Mesendoderm (in vitro differentiated cells): ENCODE measurements at regions not wholly inside any gene's neighbourhood (a gene's known extent, or its start where the extent isn't known, plus 50 kb on each side); places are given as distances from the start of the nearest gene placed in this dataset.
"Not testable (repeated sequence)": the region's sequence is repeated elsewhere in the genome, so short reads cannot be mapped to it uniquely, and the experiment has no call there.

ENCODE experiments used
- DNase-seq: peaks from one replicate; pipeline ENCODE4 v3.0.0; 2013
- H2AK5ac ChIP-seq: 2 replicates; pipeline ENCODE4 v1.6.1; 2013; ENCODE audit warnings: low read length, inconsistent platforms
- H2BK120ac ChIP-seq: 2 replicates; pipeline ENCODE4 v1.6.1; 2013; ENCODE audit warnings: low read depth, mild to moderate bottlenecking, low read length, moderate library complexity, mixed read lengths
- H2BK15ac ChIP-seq: replicated peaks from 2 replicates; pipeline ENCODE4 v1.6.1; 2013; ENCODE audit warnings: low read depth, mild to moderate bottlenecking, moderate library complexity
- H2BK5ac ChIP-seq: 2 replicates; pipeline ENCODE4 v1.6.1; 2013; ENCODE audit warnings: low read length, inconsistent platforms
- H3K18ac ChIP-seq: 2 replicates; pipeline ENCODE4 v1.6.1; 2013; ENCODE audit warnings: mild to moderate bottlenecking, low read length, mixed read lengths
- H3K23ac ChIP-seq: one replicate; pipeline ENCODE4 v1.6.1; 2013; ENCODE audit warnings: low read length
- H3K27ac ChIP-seq: 2 replicates; pipeline ENCODE4 v1.5.1; 2013; ENCODE audit warnings: low read depth, mild to moderate bottlenecking, inconsistent platforms, low read length, moderate library complexity
- H3K27me3 ChIP-seq: 2 replicates; pipeline ENCODE4 v1.6.1; 2013; ENCODE audit warnings: low read length, control low read depth, mild to moderate bottlenecking, inconsistent platforms; ENCODE audit not compliant: insufficient read depth, poor library complexity
- H3K36me3 ChIP-seq: 2 replicates; pipeline ENCODE4 v1.6.1; 2013; ENCODE audit warnings: low read length, inconsistent platforms; ENCODE audit not compliant: control insufficient read depth, insufficient read depth
- H3K4ac ChIP-seq: one replicate; pipeline ENCODE4 v1.6.1; 2013; ENCODE audit warnings: low read depth, mild to moderate bottlenecking, low read length, moderate library complexity
- H3K4me1 ChIP-seq: 2 replicates; pipeline ENCODE4 v1.6.1; 2013; ENCODE audit warnings: low read depth, low read length, inconsistent platforms; ENCODE audit not compliant: control insufficient read depth
- H3K4me2 ChIP-seq: 2 replicates; pipeline ENCODE4 v1.6.1; 2013; ENCODE audit warnings: low read length
- H3K4me3 ChIP-seq: 2 replicates; pipeline ENCODE4 v1.5.1; 2013; ENCODE audit warnings: mild to moderate bottlenecking, low read length
- H3K56ac ChIP-seq: one replicate; pipeline ENCODE4 v1.6.1; 2013; ENCODE audit warnings: low read length
- H3K79me1 ChIP-seq: 2 replicates; pipeline ENCODE4 v1.6.1; 2013; ENCODE audit warnings: low read length, inconsistent platforms
- H3K79me2 ChIP-seq: 2 replicates; pipeline ENCODE4 v1.6.1; 2013; ENCODE audit warnings: mild to moderate bottlenecking, low read length; ENCODE audit not compliant: control insufficient read depth, insufficient read depth
- H3K9ac ChIP-seq: 2 replicates; pipeline ENCODE4 v1.6.1; 2013; ENCODE audit warnings: low read length, inconsistent platforms
- H4K5ac ChIP-seq: one replicate; pipeline ENCODE4 v1.6.1; 2013; ENCODE audit warnings: low read length
- H4K8ac ChIP-seq: one replicate; pipeline ENCODE4 v1.6.1; 2013; ENCODE audit warnings: low read depth, mild to moderate bottlenecking, control low read depth, low read length, moderate library complexity
- WGBS: extraction: QIAGEN DNeasy Blood & Tissue Kit; methylation state at CpG from one replicate; pipeline ENCODE4 v1.1.7; 2013; ENCODE audit warnings: low lambda C conversion rate, missing lambda C conversion rate; ENCODE audit not compliant: insufficient coverage; ENCODE audit errors: extremely low coverage; 5-methylcytosine and 5-hydroxymethylcytosine counted together

DNA sequence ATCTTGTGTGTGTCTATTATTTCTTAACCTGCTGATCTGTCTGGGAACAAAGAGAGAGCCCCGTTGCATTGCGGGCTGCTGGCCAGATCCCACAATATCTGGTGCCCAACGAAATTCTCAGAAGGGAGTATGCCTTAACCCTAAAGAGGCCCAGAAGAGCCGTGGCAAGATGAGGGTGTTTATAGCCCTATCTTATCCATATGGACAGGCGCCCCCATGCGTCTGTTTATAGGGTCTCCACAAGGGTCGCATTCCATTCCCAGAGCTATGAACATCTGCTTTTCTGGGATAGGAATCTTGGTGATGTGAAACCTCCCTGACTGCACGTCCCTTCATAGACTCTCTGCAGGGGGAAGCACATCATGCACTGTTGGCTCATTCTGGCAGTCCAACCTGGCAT is 1262.5 kb downstream of the RAPGEF2 start:
- H3K4me2 ChIP-seq, H3K4me1 ChIP-seq, H3K23ac ChIP-seq, H4K8ac ChIP-seq, H4K5ac ChIP-seq, H2AK5ac ChIP-seq, H3K18ac ChIP-seq, H2BK15ac ChIP-seq, H3K36me3 ChIP-seq, H3K56ac ChIP-seq, H3K9ac ChIP-seq, H2BK120ac ChIP-seq, H2BK5ac ChIP-seq, H3K79me2 ChIP-seq, H3K4me3 ChIP-seq, H3K79me1 ChIP-seq, H3K27me3 ChIP-seq, H3K4ac ChIP-seq, H3K27ac ChIP-seq: not testable (repeated sequence)
- WGBS: no CpG with 5 or more reads among the region's 8 CpGs
- DNase-seq: peak; percentile 23

DNA sequence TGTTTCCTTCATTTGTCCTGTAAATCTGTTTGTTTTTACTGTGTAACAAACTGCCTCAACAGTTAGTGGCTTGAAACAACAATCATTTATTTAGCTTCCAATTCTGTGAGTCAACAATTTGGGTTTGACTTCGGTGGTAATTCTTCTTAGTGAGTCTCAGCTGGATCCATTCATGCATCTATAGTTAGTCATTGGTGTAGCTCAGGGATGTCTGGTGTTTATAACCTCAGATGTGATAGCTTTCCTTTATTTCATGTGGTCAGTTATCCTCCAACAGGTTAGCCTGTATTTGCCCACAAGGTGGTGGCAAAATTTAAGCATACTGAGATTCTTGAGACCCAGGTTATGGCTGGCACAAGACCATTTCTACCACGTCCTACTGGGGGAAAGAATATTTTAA is 1267.2 kb downstream of the RAPGEF2 start:
- peak; percentile 5 for DNase-seq
- Histone ChIP-seq H3K9ac (no peak overlapping the region), H3K27ac (no peak overlapping the region), H2BK15ac (no peak overlapping the region), H2BK5ac (no peak overlapping the region), H3K79me2 (no peaks in the 10 kb centered on the region), H3K4me2 (no peak overlapping the region), H3K79me1 (no peaks in the 10 kb centered on the region), H2BK120ac (no peak overlapping the region), H3K36me3 (no peaks in the 10 kb centered on the region), H3K4me1 (no peaks in the 10 kb centered on the region), H3K4ac (no peak overlapping the region), H3K56ac (no peak overlapping the region), H2AK5ac (no peak overlapping the region), H4K8ac (no peak overlapping the region), H4K5ac (no peak overlapping the region), H3K18ac (no peak overlapping the region), H3K27me3 (no peaks in the 10 kb centered on the region), H3K23ac (no peak overlapping the region), H3K4me3 (no peak overlapping the region)
- no CpG with 5 or more reads among the region's 2 CpGs for WGBS

DNA sequence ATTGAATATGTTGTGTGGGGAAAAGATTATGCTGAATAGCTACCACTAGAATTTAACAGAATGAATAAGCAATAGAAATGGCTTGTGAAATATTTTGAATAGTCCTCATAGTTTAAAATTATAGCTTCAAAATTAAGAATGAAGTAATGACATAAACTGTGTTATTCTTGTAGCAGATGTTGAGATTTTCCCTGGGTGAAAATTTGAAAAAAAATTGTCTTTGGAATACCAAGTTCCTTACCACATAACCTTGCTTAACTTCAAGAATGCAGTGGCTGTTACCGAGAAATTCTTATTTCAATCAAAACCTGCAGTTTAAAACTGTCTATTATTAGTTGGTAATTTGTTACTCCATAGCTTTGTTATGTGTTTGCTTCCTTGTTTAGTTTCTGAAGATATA is 1268.6 kb downstream of the RAPGEF2 start:
- Histone ChIP-seq H3K79me1 (no peaks in the 10 kb centered on the region), H2BK120ac (no peak overlapping the region), H3K79me2 (no peaks in the 10 kb centered on the region), H3K4ac (no peak overlapping the region), H2BK5ac (no peak overlapping the region), H3K23ac (no peak overlapping the region), H3K18ac (no peak overlapping the region), H2BK15ac (no peak overlapping the region), H2AK5ac (no peak overlapping the region), H4K5ac (no peak overlapping the region), H4K8ac (no peak overlapping the region), H3K27me3 (no peaks in the 10 kb centered on the region), H3K4me1 (no peaks in the 10 kb centered on the region), H3K27ac (no peak overlapping the region), H3K36me3 (no peaks in the 10 kb centered on the region), H3K56ac (no peak overlapping the region), H3K9ac (no peak overlapping the region), H3K4me3 (no peak overlapping the region), H3K4me2 (no peak overlapping the region)
- DNase-seq: no peak
- WGBS: no CpG with 5 or more reads among the region's 1 CpG

DNA sequence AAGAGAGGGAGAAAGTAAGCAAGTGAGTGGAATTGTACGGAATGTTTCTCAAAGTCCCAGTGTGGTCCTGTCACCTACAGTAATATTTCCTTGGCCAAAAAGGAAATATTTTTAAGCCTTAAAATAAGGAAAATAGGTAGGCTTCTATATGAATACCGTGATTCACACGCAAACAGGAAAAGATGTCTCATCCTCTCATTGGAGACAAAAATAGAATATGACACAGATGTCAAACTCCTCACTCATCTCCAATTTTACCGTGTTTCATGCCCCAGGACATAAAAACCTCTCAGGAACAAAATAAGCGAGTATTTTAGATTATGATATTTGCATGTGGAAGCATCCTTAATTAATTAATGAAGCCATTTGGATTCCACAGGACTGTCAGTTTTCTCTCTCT is 1269.5 kb downstream of the RAPGEF2 start:
- Histone ChIP-seq H3K4me3 (no peak overlapping the region), H4K8ac (no peak overlapping the region), H3K4me1 (no peaks in the 10 kb centered on the region), H3K79me1 (no peaks in the 10 kb centered on the region), H3K4ac (no peak overlapping the region), H3K27ac (no peak overlapping the region), H4K5ac (no peak overlapping the region), H3K9ac (no peak overlapping the region), H2BK120ac (no peak overlapping the region), H2BK5ac (no peak overlapping the region), H3K36me3 (no peaks in the 10 kb centered on the region), H3K23ac (no peak overlapping the region), H3K56ac (no peak overlapping the region), H3K18ac (no peak overlapping the region), H2AK5ac (no peak overlapping the region), H2BK15ac (no peak overlapping the region), H3K27me3 (no peaks in the 10 kb centered on the region), H3K79me2 (no peaks in the 10 kb centered on the region), H3K4me2 (no peak overlapping the region)
- no CpG with 5 or more reads among the region's 5 CpGs for WGBS
- no peak for DNase-seq

DNA sequence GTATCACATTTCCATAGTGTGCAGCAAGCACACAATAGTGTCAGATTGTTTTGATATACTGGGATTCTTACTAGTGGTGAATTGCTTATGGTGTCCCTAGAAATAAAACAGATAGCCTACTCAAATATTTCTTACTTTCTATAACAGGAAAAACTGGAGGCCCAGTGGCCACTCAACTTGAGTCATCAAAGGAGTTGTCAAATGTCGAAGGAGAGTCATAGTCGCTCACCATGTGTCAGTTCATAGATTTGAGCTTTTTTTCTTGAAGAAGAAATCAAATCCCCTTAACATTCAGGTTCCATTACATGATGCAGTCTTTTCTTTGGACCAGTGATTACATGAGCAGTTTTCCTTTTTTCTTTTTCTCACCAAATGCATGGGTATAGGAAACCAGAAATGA is 1271.0 kb downstream of the RAPGEF2 start:
- no peaks in the 10 kb centered on the region for H3K36me3 ChIP-seq
- no peak overlapping the region for H3K4me2 ChIP-seq
- H3K4ac ChIP-seq: no peak overlapping the region
- no peak overlapping the region for H4K8ac ChIP-seq
- H3K18ac ChIP-seq: no peak overlapping the region
- H3K4me1 ChIP-seq: no peaks in the 10 kb centered on the region
- H2BK120ac ChIP-seq: no peak overlapping the region
- no peak overlapping the region for H3K9ac ChIP-seq
- H3K27me3 ChIP-seq: no peaks in the 10 kb centered on the region
- no peak overlapping the region for H3K56ac ChIP-seq
- no peak for DNase-seq
- no peak overlapping the region for H4K5ac ChIP-seq
- no peak overlapping the region for H3K27ac ChIP-seq
- H3K79me1 ChIP-seq: no peaks in the 10 kb centered on the region
- H2BK15ac ChIP-seq: no peak overlapping the region
- no peak overlapping the region for H2BK5ac ChIP-seq
- H3K79me2 ChIP-seq: no peaks in the 10 kb centered on the region
- WGBS: no CpG with 5 or more reads among the region's 2 CpGs
- H3K23ac ChIP-seq: no peak overlapping the region
- no peak overlapping the region for H3K4me3 ChIP-seq
- H2AK5ac ChIP-seq: no peak overlapping the region

DNA sequence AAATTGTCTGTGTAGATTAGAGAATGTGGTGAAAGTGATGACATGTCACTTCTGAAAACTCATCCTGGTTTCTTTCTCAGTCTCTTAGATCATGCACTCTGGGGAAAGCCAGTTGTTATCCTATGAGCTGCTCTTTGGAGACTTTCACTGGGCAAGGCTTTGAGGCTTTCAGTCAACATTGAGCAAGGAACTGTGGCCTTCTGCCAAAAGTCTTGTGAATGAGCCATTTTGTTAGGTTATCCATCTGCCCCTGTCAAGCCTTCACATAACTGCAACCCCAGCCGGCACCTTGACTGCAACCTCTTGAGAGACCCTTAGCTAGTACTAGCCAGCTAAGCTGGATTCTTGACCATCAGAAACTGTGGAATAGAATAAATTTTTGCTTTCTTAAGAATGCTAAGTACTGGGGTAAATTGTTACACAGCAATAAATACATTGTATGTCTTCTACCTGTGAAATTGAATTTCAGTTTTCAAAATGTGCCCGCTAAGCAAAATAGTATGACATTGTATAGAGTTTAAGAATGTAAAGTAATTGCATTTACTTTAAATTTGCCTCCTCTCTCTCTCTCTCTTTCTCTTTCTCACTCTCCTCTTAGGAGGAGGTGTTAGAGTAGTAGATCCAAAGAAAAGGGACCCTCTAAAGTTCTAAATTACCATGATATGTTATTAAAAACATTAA is 1273.0 kb downstream of the RAPGEF2 start:
- Histone ChIP-seq H3K4me2 (no peak overlapping the region), H3K27ac (no peak overlapping the region), H4K8ac (no peak overlapping the region), H2BK5ac (no peak overlapping the region), H3K23ac (no peak overlapping the region), H3K4ac (no peak overlapping the region), H3K27me3 (no peaks in the 10 kb centered on the region), H3K4me3 (no peak overlapping the region), H3K79me2 (no peaks in the 10 kb centered on the region), H2AK5ac (no peak overlapping the region), H2BK15ac (no peak overlapping the region), H3K36me3 (no peaks in the 10 kb centered on the region), H3K18ac (no peak overlapping the region), H2BK120ac (no peak overlapping the region), H3K9ac (no peak overlapping the region), H3K79me1 (no peaks in the 10 kb centered on the region), H3K56ac (no peak overlapping the region), H4K5ac (no peak overlapping the region), H3K4me1 (no peaks in the 10 kb centered on the region)
- no CpG with 5 or more reads among the region's 2 CpGs for WGBS
- no peak for DNase-seq
